Adipocyte (in vitro differentiated cells): ENCODE measurements at regions not wholly inside any gene's neighbourhood (a gene's known extent, or its start where the extent isn't known, plus 50 kb on each side); places are given as distances from the start of the nearest gene placed in this dataset.

ENCODE experiments used
- DNase-seq: peaks from one replicate; pipeline ENCODE4 v3.0.0-alpha.2; 2015; ENCODE audit warnings: low read depth
- H3K27me3 ChIP-seq: replicated peaks from 2 replicates; pipeline ENCODE4 v1.7.0; 2013; ENCODE audit warnings: mild to moderate bottlenecking, low read length, moderate library complexity; ENCODE audit not compliant: control insufficient read depth, insufficient read depth
- H3K36me3 ChIP-seq: 2 replicates; pipeline ENCODE4 v1.7.0; 2013; ENCODE audit warnings: low read length, mild to moderate bottlenecking, moderate library complexity; ENCODE audit not compliant: control insufficient read depth, insufficient read depth, severe bottlenecking
- H3K4me1 ChIP-seq: 2 replicates; pipeline ENCODE4 v1.7.0; 2013; ENCODE audit warnings: mild to moderate bottlenecking, low read length, moderate library complexity; ENCODE audit not compliant: control insufficient read depth, insufficient read depth
- H3K4me3 ChIP-seq: 2 replicates; pipeline ENCODE4 v1.7.0; 2013; ENCODE audit warnings: mild to moderate bottlenecking, low read length, moderate library complexity
- H3K9ac ChIP-seq: 2 replicates; pipeline ENCODE4 v1.7.0; 2013; ENCODE audit warnings: mild to moderate bottlenecking, low read length, moderate library complexity
- H3K9me3 ChIP-seq: 2 replicates; pipeline ENCODE4 v1.7.0; 2013; ENCODE audit warnings: mild to moderate bottlenecking, low read length, moderate library complexity; ENCODE audit not compliant: control insufficient read depth

GRCh38 chr1:214209260-214209808, 71.6 kb upstream of the SMYD2 start:
- Histone ChIP-seq H3K4me3 (no peak overlapping the region), H3K9me3 (no peaks in the 10 kb centered on the region), H3K36me3 (no peaks in the 10 kb centered on the region), H3K9ac (no peak overlapping the region), H3K27me3 (no peaks in the 10 kb centered on the region), H3K4me1 (peaks cover 33% of the 10 kb centered on the region)
- DNase-seq = no peak

GRCh38 chr1:214213136-214213535, 67.8 kb upstream of the SMYD2 start:
- Histone ChIP-seq H3K36me3 (no peaks in the 10 kb centered on the region), H3K4me1 (peaks cover 23% of the 10 kb centered on the region), H3K27me3 (no peaks in the 10 kb centered on the region), H3K9ac (no peak overlapping the region), H3K4me3 (no peak overlapping the region), H3K9me3 (no peaks in the 10 kb centered on the region)
- no peak for DNase-seq

- no peak for DNase-seq
- peak overlapping the region; percentile 53 for H3K9ac ChIP-seq
- H3K4me1 ChIP-seq = peaks cover 21% of the 10 kb centered on the region
- no peaks in the 10 kb centered on the region for H3K27me3 ChIP-seq
- no peak overlapping the region for H3K4me3 ChIP-seq
- no peaks in the 10 kb centered on the region for H3K9me3 ChIP-seq
- no peaks in the 10 kb centered on the region for H3K36me3 ChIP-seq
These were observed 66.1 kb upstream of the SMYD2 start for GRCh38 chr1:214214851-214215250.

GRCh38 chr1:214215583-214215982, 65.4 kb upstream of the SMYD2 start:
- H3K9me3 ChIP-seq = no peaks in the 10 kb centered on the region
- peaks cover 21% of the 10 kb centered on the region for H3K4me1 ChIP-seq
- H3K4me3 ChIP-seq = no peak overlapping the region
- no peak for DNase-seq
- no peaks in the 10 kb centered on the region for H3K27me3 ChIP-seq
- no peaks in the 10 kb centered on the region for H3K36me3 ChIP-seq
- no peak overlapping the region for H3K9ac ChIP-seq

- Histone ChIP-seq H3K4me3 (no peak overlapping the region), H3K36me3 (no peaks in the 10 kb centered on the region), H3K9me3 (no peaks in the 10 kb centered on the region), H3K27me3 (no peaks in the 10 kb centered on the region), H3K4me1 (peaks cover 21% of the 10 kb centered on the region), H3K9ac (no peak overlapping the region)
- no peak for DNase-seq
These were observed 64.9 kb upstream of the SMYD2 start for GRCh38 chr1:214216021-214216420.

GRCh38 chr1:214216779-214217178, 64.2 kb upstream of the SMYD2 start:
- no peak overlapping the region for H3K9ac ChIP-seq
- DNase-seq = no peak
- H3K9me3 ChIP-seq = no peaks in the 10 kb centered on the region
- H3K4me1 ChIP-seq = peaks cover 21% of the 10 kb centered on the region
- no peak overlapping the region for H3K4me3 ChIP-seq
- H3K36me3 ChIP-seq = no peaks in the 10 kb centered on the region
- H3K27me3 ChIP-seq = no peaks in the 10 kb centered on the region

GRCh38 chr1:214219902-214220301, 61.1 kb upstream of the SMYD2 start:
- H3K9me3 ChIP-seq = no peaks in the 10 kb centered on the region
- no peak overlapping the region for H3K9ac ChIP-seq
- no peak for DNase-seq
- no peaks in the 10 kb centered on the region for H3K36me3 ChIP-seq
- H3K27me3 ChIP-seq = no peaks in the 10 kb centered on the region
- H3K4me1 ChIP-seq = peaks cover 5% of the 10 kb centered on the region
- H3K4me3 ChIP-seq = no peak overlapping the region

- no peaks in the 10 kb centered on the region for H3K36me3 ChIP-seq
- no peaks in the 10 kb centered on the region for H3K27me3 ChIP-seq
- no peaks in the 10 kb centered on the region for H3K9me3 ChIP-seq
- no peak for DNase-seq
- H3K9ac ChIP-seq = no peak overlapping the region
- no peak overlapping the region for H3K4me3 ChIP-seq
- peaks cover 5% of the 10 kb centered on the region for H3K4me1 ChIP-seq
These were observed 60.1 kb upstream of the SMYD2 start for GRCh38 chr1:214220891-214221290.

- H3K4me1 ChIP-seq = peaks cover 5% of the 10 kb centered on the region
- no peaks in the 10 kb centered on the region for H3K36me3 ChIP-seq
- H3K27me3 ChIP-seq = no peaks in the 10 kb centered on the region
- peak; percentile 56 for DNase-seq
- H3K4me3 ChIP-seq = peak overlapping the region; percentile 76
- peak overlapping the region; percentile 68 for H3K9ac ChIP-seq
- no peaks in the 10 kb centered on the region for H3K9me3 ChIP-seq
These were observed 56.2 kb upstream of the SMYD2 start for GRCh38 chr1:214224611-214225354.

- H3K9ac ChIP-seq = no peak overlapping the region
- H3K9me3 ChIP-seq = no peaks in the 10 kb centered on the region
- H3K36me3 ChIP-seq = no peaks in the 10 kb centered on the region
- peaks cover 5% of the 10 kb centered on the region for H3K4me1 ChIP-seq
- no peak for DNase-seq
- H3K27me3 ChIP-seq = no peaks in the 10 kb centered on the region
- H3K4me3 ChIP-seq = no peak overlapping the region
These were observed 52.0 kb upstream of the SMYD2 start for GRCh38 chr1:214228976-214229375.

GRCh38 chr1:214229736-214230135, 51.2 kb upstream of the SMYD2 start:
- H3K9me3 ChIP-seq = no peaks in the 10 kb centered on the region

More at GRCh38 chr1:214229736-214230135, 51.2 kb upstream of the SMYD2 start:
- Histone ChIP-seq H3K4me3 (no peak overlapping the region), H3K36me3 (no peaks in the 10 kb centered on the region), H3K27me3 (no peaks in the 10 kb centered on the region), H3K9ac (no peak overlapping the region), H3K4me1 (no peaks in the 10 kb centered on the region)
- no peak for DNase-seq
